Stimulated activated CD4-positive, alpha-beta T cell treated with anti-CD3 and anti-CD28 coated beads, Interleukin-12 subunit alpha, Interleukin-12 subunit beta, amount 100 ng/mL, for 24 hours (primary cell): ENCODE measurements at regions not wholly inside any gene's neighbourhood (a gene's known extent, or its start where the extent isn't known, plus 50 kb on each side); places are given as distances from the start of the nearest gene placed in this dataset.
"Not testable (repeated sequence)": the region's sequence is repeated elsewhere in the genome, so short reads cannot be mapped to it uniquely, and the experiment has no call there.

ENCODE experiments used
- DNase-seq, 2 experiments: peaks; one replicate each; pipeline ENCODE4 v3.0.0-alpha.2; 2020; ENCODE audit warnings: low read depth in 2 of 2

- no peak for DNase-seq
Measured at GRCh38 chr18:34480162-34480700, 229.9 kb upstream of the DTNA start.

GRCh38 chr18:34482204-34482603, 227.9 kb upstream of the DTNA start:
- no peak for DNase-seq

- no peak for DNase-seq
Measured at GRCh38 chr18:34483198-34483597, 226.9 kb upstream of the DTNA start.

DNA sequence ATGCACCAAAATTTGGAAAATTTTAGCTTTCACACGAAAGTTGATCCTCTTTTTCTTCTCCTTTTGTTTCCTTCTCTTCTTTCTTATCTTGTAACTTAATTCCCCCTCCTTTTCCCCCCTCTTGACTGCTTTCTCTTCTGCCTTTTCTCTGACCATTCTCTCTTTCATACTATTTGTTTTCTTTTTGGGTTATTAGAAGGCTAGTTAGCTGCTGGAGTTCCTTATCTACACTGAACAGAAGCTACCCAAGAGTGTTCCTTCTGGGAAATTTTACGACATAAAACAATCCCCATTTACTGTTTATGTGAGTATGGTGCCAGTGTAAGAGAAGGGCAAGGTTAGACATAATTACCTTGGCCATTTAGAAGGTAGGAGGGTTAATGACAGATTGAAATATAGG, 218.4 kb upstream of the DTNA start:
- no peak for DNase-seq

DNA sequence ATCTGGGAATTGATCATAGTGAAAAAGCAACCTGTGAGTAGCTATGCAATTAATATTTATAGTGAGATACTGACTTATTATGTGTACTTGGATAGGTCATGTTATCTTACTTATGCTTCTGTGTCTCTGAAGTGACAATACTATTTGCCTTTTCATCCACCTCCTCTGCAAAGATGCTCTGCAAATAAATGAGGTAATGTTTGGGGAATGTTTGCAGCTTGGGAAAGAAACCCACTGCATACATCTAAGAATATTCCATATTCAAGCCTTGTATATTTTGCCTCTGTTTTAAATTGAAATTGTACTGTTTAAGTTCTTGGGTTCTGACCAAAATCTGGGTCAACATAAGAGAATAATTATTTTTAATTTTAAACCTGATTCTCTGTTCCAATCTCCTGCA, 217.4 kb upstream of the DTNA start:
- no peak for DNase-seq

DNA sequence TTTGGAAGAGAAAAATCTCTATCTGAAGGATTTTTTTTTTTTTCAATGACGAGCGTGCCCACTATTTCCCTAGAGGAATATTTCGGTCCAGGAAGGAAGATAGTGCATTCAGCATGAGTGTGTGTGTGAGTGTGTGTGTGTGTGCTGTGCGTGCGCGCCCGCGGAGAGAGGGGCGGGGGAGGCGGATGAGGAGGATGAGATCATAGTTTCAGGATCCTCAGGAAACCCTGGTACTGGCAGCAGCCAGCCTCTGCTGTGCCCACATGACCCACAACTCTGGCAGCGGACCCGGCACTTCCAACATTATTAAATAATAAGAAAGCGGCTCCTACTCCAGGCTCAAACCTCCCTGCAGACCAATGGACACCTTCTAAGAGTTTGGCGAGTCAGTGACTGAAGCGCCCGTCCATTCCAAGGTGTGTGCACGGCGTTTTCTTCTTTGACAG, 217.0 kb upstream of the DTNA start:
- DNase-seq: peak in 1 of 2 experiments; percentile 21

DNA sequence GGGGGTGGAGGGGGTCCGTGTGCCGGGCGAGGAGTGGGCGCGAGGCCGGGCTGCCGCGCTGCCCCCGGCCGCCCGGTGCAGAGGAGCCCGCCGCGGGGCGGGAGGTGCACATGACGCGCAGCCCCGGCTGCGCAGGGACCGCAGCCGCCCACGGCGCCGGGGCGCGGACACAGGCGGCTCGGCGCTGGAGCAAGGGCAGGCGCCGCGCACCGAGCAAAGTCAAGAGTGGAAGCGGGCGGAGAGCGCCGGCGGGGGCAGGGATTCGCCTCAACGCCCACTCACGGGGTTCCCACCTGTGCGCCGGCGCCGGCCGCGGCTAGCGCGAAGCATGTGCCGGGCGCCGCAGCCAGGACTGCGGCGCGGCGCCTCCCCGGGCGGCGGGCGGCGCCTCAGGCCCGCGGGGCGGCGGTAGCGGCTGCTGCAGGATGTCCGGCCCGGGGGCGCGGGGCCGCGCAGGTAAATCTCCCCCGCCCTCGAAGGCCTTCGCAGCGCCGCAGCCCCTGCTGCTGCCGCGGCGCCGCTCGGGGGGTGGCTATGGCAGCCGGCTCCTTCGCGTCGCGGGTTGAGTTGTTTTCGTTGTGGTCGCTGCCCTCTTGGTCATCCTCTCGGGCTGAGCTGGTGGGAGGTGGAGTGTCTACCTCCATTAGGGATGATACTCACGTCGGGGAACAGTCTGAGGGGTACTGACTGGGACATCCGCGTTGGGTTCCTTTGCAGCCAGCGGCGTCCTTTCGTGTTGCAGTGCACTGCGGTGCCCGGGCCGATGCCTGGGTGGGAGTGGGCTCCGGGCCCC, 216.3 kb upstream of the DTNA start:
- no peak for DNase-seq

DNA sequence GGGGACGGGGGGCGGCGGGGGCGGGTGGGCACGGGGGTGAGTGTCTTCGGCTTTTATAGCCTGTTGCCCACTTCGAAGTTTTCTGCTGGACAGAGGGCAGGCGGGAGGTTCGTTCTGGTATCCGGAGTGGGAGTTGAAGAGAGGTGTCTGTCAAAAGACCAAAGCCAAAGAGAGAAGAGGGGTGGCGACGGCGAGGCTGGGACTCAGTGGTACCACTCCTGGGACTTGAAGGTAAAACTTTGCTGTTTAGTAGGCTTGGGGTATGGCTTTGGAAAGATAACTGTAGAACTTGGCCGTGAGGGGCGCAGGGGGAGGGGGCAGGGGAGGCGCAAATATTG, 215.8 kb upstream of the DTNA start:
- no peak for DNase-seq

GRCh38 chr18:34495506-34495905, 214.6 kb upstream of the DTNA start:
- DNase-seq: no peak

DNA sequence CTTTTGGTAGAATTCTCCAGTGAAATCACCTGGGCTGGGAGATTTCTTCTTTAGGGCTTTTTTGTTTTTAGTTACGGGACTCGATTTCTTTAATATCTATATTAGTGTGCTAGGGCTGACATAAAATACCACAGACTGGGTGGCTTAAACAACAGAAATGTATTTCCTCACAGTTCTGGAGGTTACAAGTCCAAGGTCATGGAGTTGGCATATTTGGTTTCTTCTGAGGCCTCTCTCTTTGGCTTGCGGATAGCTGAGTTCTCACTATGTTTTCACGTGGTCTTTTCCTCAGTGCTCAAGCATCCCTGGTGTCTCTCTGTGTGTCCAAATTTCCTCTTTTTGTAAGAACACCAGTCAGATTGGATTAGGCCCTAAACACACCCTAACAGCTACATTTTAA, 208.5 kb upstream of the DTNA start:
- no peak for DNase-seq

DNA sequence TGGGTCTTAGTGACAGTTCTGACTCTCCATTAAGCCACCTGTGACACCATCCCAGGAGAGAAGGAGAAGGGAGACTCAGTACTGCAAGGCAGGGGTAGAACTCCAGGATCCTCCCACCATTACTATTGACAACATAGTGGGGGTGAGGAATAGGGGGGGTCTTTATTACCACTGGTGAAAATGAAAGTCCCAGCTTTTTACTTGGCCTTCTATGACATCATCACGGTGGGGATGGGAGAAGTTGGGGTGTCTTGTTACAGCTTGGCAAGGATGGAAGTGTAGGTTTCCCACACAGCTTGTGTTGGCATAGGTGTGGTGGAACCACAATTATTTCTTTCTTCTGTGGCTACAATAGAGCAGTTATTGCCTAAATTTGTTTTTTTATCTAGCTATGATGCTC, 203.9 kb upstream of the DTNA start:
- DNase-seq: no peak

- DNase-seq: no peak
Measured at GRCh38 chr18:34509163-34509562, 200.9 kb upstream of the DTNA start.

DNA sequence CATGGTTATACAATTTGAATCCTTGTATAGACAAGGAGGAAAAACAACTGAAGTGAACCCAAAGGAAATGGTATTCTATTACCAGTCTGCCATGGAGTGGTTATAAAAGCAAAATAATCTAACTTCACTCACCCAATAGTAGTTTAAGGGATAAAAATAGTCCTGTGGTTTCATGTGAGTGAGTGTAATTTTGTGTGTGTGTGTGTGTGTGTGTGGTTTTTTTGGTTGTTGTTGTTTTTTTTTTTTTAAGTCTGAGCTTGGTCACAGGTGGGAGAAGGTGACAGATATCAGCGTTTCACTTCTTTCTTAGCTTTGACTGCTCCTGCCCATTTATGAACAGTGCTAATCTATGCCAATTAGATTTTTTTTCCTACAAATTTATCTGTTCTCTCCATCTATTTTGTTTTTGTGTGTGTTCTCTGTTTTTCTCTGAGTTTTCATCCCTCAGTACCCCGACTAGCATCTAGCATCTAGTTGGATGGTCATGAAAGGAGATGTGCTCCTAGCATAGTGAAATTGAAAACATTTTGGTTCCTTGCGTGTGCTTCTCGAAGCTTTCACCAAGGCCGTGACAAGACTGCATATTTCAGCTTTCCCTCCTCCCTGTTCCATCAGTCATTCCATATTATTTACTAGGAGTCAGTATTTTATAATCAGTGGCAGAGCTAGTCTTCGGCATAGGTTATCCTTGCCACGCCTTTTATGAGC, 200.1 kb upstream of the DTNA start:
- no peak for DNase-seq

- no peak for DNase-seq
Measured at GRCh38 chr18:34510926-34511325, 199.2 kb upstream of the DTNA start.

DNA sequence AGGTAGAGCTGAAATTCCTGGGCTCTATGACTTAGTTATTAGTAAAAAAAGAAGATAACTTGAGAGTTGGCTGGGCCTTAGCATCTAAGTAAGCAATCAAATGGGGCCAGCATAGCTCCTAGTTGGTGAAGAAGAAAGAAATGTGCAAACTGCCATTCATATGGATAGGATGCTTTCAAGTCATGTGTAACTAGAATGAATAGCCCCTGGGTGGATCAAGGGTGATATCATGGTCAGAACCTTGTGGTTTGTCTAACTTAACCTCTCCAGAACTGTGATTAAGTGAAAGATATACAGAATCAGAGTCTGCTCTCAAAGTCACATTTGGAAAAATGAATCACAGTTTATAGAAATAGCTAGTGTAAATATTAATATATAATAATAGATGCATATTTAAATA, 198.7 kb upstream of the DTNA start:
- DNase-seq: no peak

DNA sequence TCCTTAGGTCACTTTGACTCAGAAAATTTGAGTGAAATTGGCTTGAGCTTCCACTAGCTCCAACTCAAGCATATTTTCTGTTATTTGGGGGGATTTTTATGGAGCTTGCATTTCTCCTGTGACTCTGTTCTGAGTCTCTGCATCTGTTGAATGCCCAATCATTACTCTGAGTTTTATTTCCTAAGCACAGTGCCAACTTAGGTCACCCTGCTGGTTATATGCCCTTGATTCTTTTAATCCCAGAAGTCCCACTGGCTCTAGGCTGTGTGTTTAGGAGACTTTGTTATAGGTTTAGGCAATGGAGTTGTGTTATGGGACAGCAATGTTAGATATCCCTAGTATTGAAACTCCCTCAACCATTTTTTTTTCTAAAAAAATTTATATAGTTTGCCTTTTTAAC, 198.2 kb upstream of the DTNA start:
- DNase-seq: no peak

DNA sequence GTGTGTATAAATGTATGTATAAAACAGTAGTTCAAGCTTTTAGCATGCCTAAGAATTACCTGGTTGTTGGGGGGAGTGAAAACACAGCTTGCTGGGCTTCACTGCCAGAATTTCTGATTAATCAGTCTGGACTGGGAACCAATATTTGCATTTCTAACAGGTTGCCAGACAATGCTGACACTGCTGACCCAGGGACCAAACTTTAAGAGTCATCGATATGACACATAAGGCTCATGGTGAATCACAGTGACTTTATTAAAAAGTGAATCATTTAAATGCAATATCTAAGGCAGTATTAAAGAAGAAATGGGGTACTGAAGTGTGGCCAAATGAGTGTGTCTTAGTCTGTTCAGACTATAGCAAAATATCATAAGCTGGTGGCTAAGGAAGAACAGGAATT, 195.9 kb upstream of the DTNA start:
- no peak for DNase-seq

GRCh38 chr18:34514957-34515356, 195.1 kb upstream of the DTNA start:
- no peak for DNase-seq

GRCh38 chr18:34516355-34516754, 193.7 kb upstream of the DTNA start:
- DNase-seq: not testable (repeated sequence)

- not testable (repeated sequence) for DNase-seq
Measured at GRCh38 chr18:34516996-34517395, 193.1 kb upstream of the DTNA start.

DNA sequence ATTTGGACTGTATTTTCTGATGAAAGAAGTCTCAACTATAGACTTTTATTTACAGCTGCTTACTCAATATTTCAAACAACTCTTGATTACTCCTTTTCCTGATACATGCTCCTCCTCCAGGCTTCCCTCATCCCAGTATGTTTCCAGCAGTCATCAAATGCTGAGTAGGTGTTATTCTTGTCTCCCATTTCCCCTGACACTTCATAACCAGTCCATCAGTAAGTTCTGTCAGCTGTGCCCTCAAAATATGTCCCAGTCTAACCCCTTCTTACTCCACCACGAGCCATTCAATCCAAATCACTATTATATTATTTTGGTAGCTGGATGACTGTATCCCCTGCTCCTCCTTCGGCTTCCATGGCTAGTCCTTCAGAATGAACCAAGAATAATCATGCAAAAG, 189.1 kb upstream of the DTNA start:
- no peak for DNase-seq

DNA sequence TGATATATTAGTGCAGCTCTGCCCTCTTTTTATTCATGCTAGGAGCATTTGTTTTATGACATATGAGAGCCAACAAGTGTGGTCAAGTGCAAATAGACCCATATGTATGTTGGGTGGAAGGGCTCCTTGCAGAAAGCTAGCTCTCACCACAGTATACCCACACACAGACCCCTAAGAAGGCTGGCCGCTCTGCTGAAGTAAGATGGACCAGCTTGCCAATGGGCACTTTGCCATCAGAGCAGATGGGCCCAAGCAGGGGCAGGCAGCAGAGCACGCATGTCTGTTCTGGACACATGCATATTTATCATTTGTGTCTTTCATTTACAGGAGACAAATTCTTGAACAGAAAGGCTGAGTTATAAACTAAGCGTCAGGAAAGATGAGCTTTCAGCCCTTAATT, 187.5 kb upstream of the DTNA start:
- no peak for DNase-seq

- no peak for DNase-seq
Measured at GRCh38 chr18:34525244-34525643, 184.9 kb upstream of the DTNA start.
